ENCODE measurements at regions not wholly inside any gene's neighbourhood (a gene's known extent, or its start where the extent isn't known, plus 50 kb on each side); places are given as distances from the start of the nearest gene placed in this dataset.

DNA sequence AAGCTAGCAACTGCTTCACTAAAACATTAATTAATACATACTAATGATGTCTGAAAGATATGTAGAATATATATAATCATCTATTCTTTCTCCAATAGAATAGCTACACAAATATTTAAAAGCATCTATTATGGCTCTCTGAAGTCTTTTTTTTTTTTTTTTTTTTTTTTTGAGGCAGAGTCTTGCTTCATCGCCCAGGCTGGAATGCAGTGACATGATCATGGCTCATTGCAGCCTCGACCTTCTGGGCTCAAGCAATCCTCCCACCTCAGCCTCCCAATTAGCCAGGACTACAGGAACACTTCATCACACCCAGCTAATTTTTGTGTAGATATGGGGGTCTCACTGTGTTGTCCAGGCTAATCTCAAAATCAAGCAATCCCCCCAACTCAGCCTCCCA, 120.4 kb upstream of the KYNU start:
- TF ChIP-seq GATA3 (IDR thresholded peaks at IDR 0.05; ENCODE audit: low read depth, low read length): no peak
- TF ChIP-seq GATA2 (IDR thresholded peaks at IDR 0.05; ENCODE audit: low read depth, low read length): no peak
